HEK293 (cell line): ENCODE measurements at regions not wholly inside any gene's neighbourhood (a gene's known extent, or its start where the extent isn't known, plus 50 kb on each side); places are given as distances from the start of the nearest gene placed in this dataset.

Experiments used
- CTCF ChIA-PET: fragments of 350-600 bp; formaldehyde crosslinking; extraction: SDS; loops from one replicate; lab custom pipeline; 2021; ENCODE audit warnings: antibody characterized with exemption; lab: Yijun Ruan, JAX
- POLR2A ChIA-PET: fragments of 300-600 bp; formaldehyde crosslinking; extraction: SDS; loops from one replicate; lab custom pipeline; 2020; ENCODE audit warnings: antibody characterized with exemption, inconsistent platforms; lab: Yijun Ruan, JAX
- H3K27ac ChIP-seq: fragments of 200-500 bp; sonication (Bioruptor generic); 2 replicates; pipeline ENCODE4 v1.5.1; 2014; ENCODE audit warnings: low read depth, low read length, control low read depth, inconsistent platforms; ENCODE audit errors: extremely low read depth
- H3K36me3 ChIP-seq, 2 experiments: fragments of 200-500 bp in 1 of 2; sonication (Bioruptor generic) in 1 of 2; 1 replicate in 1 of 2; 2 replicates in 1 of 2; pipeline ENCODE4 v1.5.1; 2014 to 2017; ENCODE audit warnings: inconsistent platforms in 2 of 2, low read length in 2 of 2; ENCODE audit not compliant: control insufficient read depth in 2 of 2, insufficient read depth in 1 of 2
- H3K4me1 ChIP-seq: fragments of 200-500 bp; sonication (Bioruptor generic); 2 replicates; pipeline ENCODE4 v1.5.1; 2014; ENCODE audit warnings: mild to moderate bottlenecking, low read length, inconsistent platforms; ENCODE audit not compliant: control insufficient read depth, insufficient read depth
- H3K4me3 ChIP-seq: 2 replicates; pipeline ENCODE4 v1.5.1; 2011; ENCODE audit warnings: low read depth, mild to moderate bottlenecking, control low read depth, low read length, moderate library complexity
- H3K9me3 ChIP-seq: fragments of 200-500 bp; sonication (Bioruptor generic); 2 replicates; pipeline ENCODE4 v1.5.1; 2014; ENCODE audit warnings: low read depth, low read length, inconsistent platforms; ENCODE audit not compliant: control insufficient read depth, insufficient read depth
- BCL11A ChIP-seq: fragments of 450-650 bp; formaldehyde crosslinking; IDR thresholded peaks from 2 replicates; pipeline ENCODE4 v1.5.1; 2016; ENCODE audit warnings: low read depth, missing biosample characterization, missing genetic modification characterization
- BCL6B ChIP-seq: fragments of 450-650 bp; formaldehyde crosslinking; IDR thresholded peaks from 2 replicates; pipeline ENCODE4 v1.5.1; 2017; ENCODE audit warnings: missing biosample characterization, missing genetic modification characterization
- HOXD13 ChIP-seq: sonication (generic); formaldehyde crosslinking; IDR thresholded peaks from 2 replicates; pipeline ENCODE4 v1.8.0; 2022; ENCODE audit warnings: missing genetic modification reagents, borderline replicate concordance
- KLF1 ChIP-seq: fragments of 450-650 bp; formaldehyde crosslinking; IDR thresholded peaks from 2 replicates; pipeline ENCODE4 v1.5.1; 2016; ENCODE audit warnings: missing biosample characterization, missing genetic modification characterization
- KLF10 ChIP-seq: fragments of 450-650 bp; IDR thresholded peaks from 2 replicates; pipeline ENCODE4 v1.5.1; 2018; ENCODE audit warnings: missing biosample characterization, mild to moderate bottlenecking, missing genetic modification characterization
- KLF16 ChIP-seq: fragments of 450-650 bp; formaldehyde crosslinking; IDR thresholded peaks from 2 replicates; pipeline ENCODE4 v1.5.1; 2017; ENCODE audit warnings: missing biosample characterization, missing genetic modification characterization
- MEIS1 ChIP-seq: sonication (generic); formaldehyde crosslinking; IDR thresholded peaks from 2 replicates; pipeline ENCODE4 v1.8.1; 2022; ENCODE audit warnings: missing genetic modification reagents, mild to moderate bottlenecking, borderline replicate concordance
- MYNN ChIP-seq: fragments of 450-650 bp; formaldehyde crosslinking; IDR thresholded peaks from 2 replicates; pipeline ENCODE4 v1.5.1; 2016; ENCODE audit warnings: missing biosample characterization, missing genetic modification characterization, borderline replicate concordance
- REST ChIP-seq: fragments of 450-650 bp; formaldehyde crosslinking; IDR thresholded peaks from 2 replicates; pipeline ENCODE4 v1.5.1; 2016; ENCODE audit warnings: missing biosample characterization, missing genetic modification characterization
- YY2 ChIP-seq: fragments of 450-650 bp; formaldehyde crosslinking; IDR thresholded peaks from 2 replicates; pipeline ENCODE4 v1.5.1; 2016; ENCODE audit warnings: missing biosample characterization, missing genetic modification characterization
- ZBTB21 ChIP-seq: fragments of 450-650 bp; formaldehyde crosslinking; IDR thresholded peaks from 2 replicates; pipeline ENCODE4 v1.5.1; 2017; ENCODE audit warnings: missing biosample characterization, missing genetic modification characterization
- ZBTB48 ChIP-seq: fragments of 450-650 bp; formaldehyde crosslinking; IDR thresholded peaks from 2 replicates; pipeline ENCODE4 v1.5.1; 2016; ENCODE audit warnings: missing biosample characterization, missing genetic modification characterization
- ZBTB49 ChIP-seq: fragments of 450-650 bp; formaldehyde crosslinking; IDR thresholded peaks from 2 replicates; pipeline ENCODE4 v1.5.1; 2016; ENCODE audit warnings: missing biosample characterization, missing genetic modification characterization, low read depth
- ZNF133 ChIP-seq: fragments of 450-650 bp; formaldehyde crosslinking; IDR thresholded peaks from 2 replicates; pipeline ENCODE4 v1.5.1; 2016; ENCODE audit warnings: missing biosample characterization, missing genetic modification characterization
- ZNF184 ChIP-seq: fragments of 450-650 bp; IDR thresholded peaks from 2 replicates; pipeline ENCODE4 v1.5.1; 2018; ENCODE audit warnings: missing biosample characterization, mild to moderate bottlenecking, missing genetic modification characterization
- ZNF211 ChIP-seq: fragments of 450-650 bp; formaldehyde crosslinking; IDR thresholded peaks from 2 replicates; pipeline ENCODE4 v1.5.1; 2016; ENCODE audit warnings: low read depth, missing biosample characterization, missing genetic modification characterization
- ZNF292 ChIP-seq: fragments of 450-650 bp; formaldehyde crosslinking; IDR thresholded peaks from 2 replicates; pipeline ENCODE4 v1.5.1; 2016; ENCODE audit warnings: low read depth, missing biosample characterization, missing genetic modification characterization, borderline replicate concordance
- ZNF335 ChIP-seq: fragments of 450-650 bp; formaldehyde crosslinking; conservative IDR thresholded peaks from 2 replicates; pipeline ENCODE4 v1.5.1; 2016; ENCODE audit warnings: missing biosample characterization, missing genetic modification characterization
- ZNF341 ChIP-seq: fragments of 450-650 bp; formaldehyde crosslinking; IDR thresholded peaks from 2 replicates; pipeline ENCODE4; 2016; ENCODE audit warnings: low read depth, missing biosample characterization, missing genetic modification characterization
- ZNF350 ChIP-seq: fragments of 450-650 bp; formaldehyde crosslinking; IDR thresholded peaks from 2 replicates; pipeline ENCODE4 v1.5.0; 2017; ENCODE audit warnings: missing biosample characterization, mild to moderate bottlenecking, missing genetic modification characterization
- ZNF354C ChIP-seq: fragments of 450-650 bp; formaldehyde crosslinking; IDR thresholded peaks from 2 replicates; pipeline ENCODE4 v1.5.1; 2016; ENCODE audit warnings: missing biosample characterization, missing genetic modification characterization, low read depth, borderline replicate concordance
- ZNF362 ChIP-seq: fragments of 450-650 bp; formaldehyde crosslinking; IDR thresholded peaks from 2 replicates; pipeline ENCODE4 v1.5.1; 2016; ENCODE audit warnings: missing biosample characterization, missing genetic modification characterization
- ZNF433 ChIP-seq: fragments of 450-650 bp; formaldehyde crosslinking; IDR thresholded peaks from 2 replicates; pipeline ENCODE4 v1.5.1; 2016; ENCODE audit warnings: missing biosample characterization, missing genetic modification characterization, low read depth
- ZNF639 ChIP-seq: fragments of 450-650 bp; formaldehyde crosslinking; IDR thresholded peaks from 2 replicates; pipeline ENCODE4 v1.5.1; 2016; ENCODE audit warnings: missing biosample characterization, missing genetic modification characterization
- ZNF658 ChIP-seq: fragments of 450-650 bp; formaldehyde crosslinking; IDR thresholded peaks from 2 replicates; pipeline ENCODE4; 2016; ENCODE audit warnings: missing biosample characterization, missing genetic modification characterization
- ZNF704 ChIP-seq: fragments of 450-650 bp; formaldehyde crosslinking; IDR thresholded peaks from 2 replicates; pipeline ENCODE4 v1.5.1; 2016; ENCODE audit warnings: missing biosample characterization, missing genetic modification characterization
- ZNF843 ChIP-seq: fragments of 450-650 bp; formaldehyde crosslinking; IDR thresholded peaks from 2 replicates; pipeline ENCODE4 v1.5.1; 2016; ENCODE audit warnings: missing biosample characterization, missing genetic modification characterization
- TF ChIP-seq, protein P1 (sequence below): sonication (generic); formaldehyde crosslinking; IDR thresholded peaks from 2 replicates; pipeline ENCODE4 v1.8.1; 2022; ENCODE audit warnings: mild to moderate bottlenecking, moderate library complexity, missing genetic modification reagents

DNA sequence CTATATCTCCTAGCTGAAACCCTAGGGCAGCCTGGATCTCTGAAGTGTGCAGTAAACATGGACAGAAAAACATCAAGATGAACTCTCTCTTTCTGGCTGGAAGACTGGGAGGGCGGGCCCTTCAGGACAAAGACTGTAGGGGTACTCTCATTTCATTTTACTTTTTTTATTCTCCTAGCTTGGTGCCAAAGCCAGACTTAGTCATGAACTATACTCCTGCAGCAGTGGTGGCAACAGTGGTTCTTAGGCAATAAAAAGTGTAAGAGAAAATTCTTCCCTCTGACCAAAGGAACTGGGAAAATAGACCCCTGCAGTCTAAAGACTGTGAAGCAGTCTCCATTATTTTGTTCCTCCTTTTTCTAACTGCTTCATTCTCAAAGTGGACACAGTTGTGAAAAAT, 213.8 kb upstream of the JUN start (continued):
- TF ChIP-seq ZNF658 (no peak), ZNF292 (no peak), YY2 (tag by site-specific recombination) (no peak)

GRCh38 chr1:58999676-59000075, 215.8 kb upstream of the JUN start:
- CTCF ChIA-PET = no interaction called here
- POLR2A ChIA-PET = no interaction called here
- no peaks in the 10 kb centered on the region for H3K9me3 ChIP-seq

GRCh38 chr1:59004755-59005154, 220.9 kb upstream of the JUN start:
- ChIA-PET CTCF (interaction anchor here (0.6 kb wide), 1 partner anchor 245 kb away, joined by 3 read pairs; no protein-coding TSS in a partner anchor), POLR2A (no interaction called here)
- H3K36me3 ChIP-seq = no peaks in the 10 kb centered on the region
- no peak overlapping the region for H3K4me3 ChIP-seq
- H3K27ac ChIP-seq = no peak overlapping the region
- no peaks in the 10 kb centered on the region for H3K4me1 ChIP-seq
- H3K9me3 ChIP-seq = no peaks in the 10 kb centered on the region
- TF ChIP-seq ZNF133 (tag by site-specific recombination) = no peak
- TF ChIP-seq ZNF704 (tag by site-specific recombination) = no peak
- no peak for TF ChIP-seq ZNF211 (tag by site-specific recombination)
- TF ChIP-seq BCL6B (tag by site-specific recombination) = no peak
- TF ChIP-seq BCL11A (tag by site-specific recombination) = no peak
- no peak for TF ChIP-seq ZBTB49 (tag by site-specific recombination)
- no peak for TF ChIP-seq KLF10 (tag by site-specific recombination)
- no peak for TF ChIP-seq ZNF362 (tag by site-specific recombination)
- no peak for TF ChIP-seq ZNF354C
- TF ChIP-seq, protein P1, sequence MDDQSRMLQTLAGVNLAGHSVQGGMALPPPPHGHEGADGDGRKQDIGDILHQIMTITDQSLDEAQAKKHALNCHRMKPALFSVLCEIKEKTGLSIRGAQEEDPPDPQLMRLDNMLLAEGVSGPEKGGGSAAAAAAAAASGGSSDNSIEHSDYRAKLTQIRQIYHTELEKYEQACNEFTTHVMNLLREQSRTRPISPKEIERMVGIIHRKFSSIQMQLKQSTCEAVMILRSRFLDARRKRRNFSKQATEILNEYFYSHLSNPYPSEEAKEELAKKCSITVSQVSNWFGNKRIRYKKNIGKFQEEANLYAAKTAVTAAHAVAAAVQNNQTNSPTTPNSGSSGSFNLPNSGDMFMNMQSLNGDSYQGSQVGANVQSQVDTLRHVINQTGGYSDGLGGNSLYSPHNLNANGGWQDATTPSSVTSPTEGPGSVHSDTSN = no peak
- TF ChIP-seq REST (tag by site-specific recombination) = no peak
- TF ChIP-seq ZNF184 (tag by site-specific recombination) = no peak

More at GRCh38 chr1:58999676-59000075, 215.8 kb upstream of the JUN start:
- Histone ChIP-seq H3K27ac (no peak overlapping the region), H3K4me3 (no peak overlapping the region), H3K4me1 (no peaks in the 10 kb centered on the region), H3K36me3 (no peaks in the 10 kb centered on the region)
- TF ChIP-seq MEIS1 (no peak), ZBTB21 (tag by site-specific recombination) (no peak), ZNF341 (tag by site-specific recombination) (no peak), MYNN (tag by site-specific recombination) (no peak), ZNF843 (tag by site-specific recombination) (no peak), ZNF433 (tag by site-specific recombination) (no peak), KLF16 (tag by site-specific recombination) (no peak), ZBTB48 (tag by site-specific recombination) (no peak), KLF1 (tag by site-specific recombination) (no peak), ZNF350 (tag by site-specific recombination) (no peak), ZNF639 (tag by site-specific recombination) (no peak), HOXD13 (CRISPR knock-in tag) (no peak), ZNF335 (tag by site-specific recombination) (no peak)
